Medulla oblongata (tissue), 1 donor: ENCODE measurements at regions not wholly inside any gene's neighbourhood (a gene's known extent, or its start where the extent isn't known, plus 50 kb on each side); places are given as distances from the start of the nearest gene placed in this dataset.
"Not testable (repeated sequence)": the region's sequence is repeated elsewhere in the genome, so short reads cannot be mapped to it uniquely, and the experiment has no call there.

ENCODE experiments used
- DNase-seq: peaks from one replicate; pipeline ENCODE4 v3.0.0-alpha.2; 2015; ENCODE audit errors: extremely low spot score

- DNase-seq, result no peak
Observed at GRCh38 chr10:33963729-33964128, 629.3 kb upstream of the NRP1 start.

- not testable (repeated sequence) for DNase-seq
Observed at GRCh38 chr10:33956322-33956721, 621.9 kb upstream of the NRP1 start.

GRCh38 chr10:33955676-33956075 lies 621.2 kb upstream of the NRP1 start:
- no peak for DNase-seq

- DNase-seq, result no peak
Observed at GRCh38 chr10:33952692-33953360, 618.4 kb upstream of the NRP1 start.

GRCh38 chr10:33950206-33950605 lies 615.7 kb upstream of the NRP1 start:
- no peak for DNase-seq

- DNase-seq, result no peak
Observed at GRCh38 chr10:33947544-33947943, 613.1 kb upstream of the NRP1 start.

- DNase-seq, result no peak
Observed at GRCh38 chr10:33945051-33945450, 610.6 kb upstream of the NRP1 start.

GRCh38 chr10:33942508-33942907 lies 608.0 kb upstream of the NRP1 start:
- DNase-seq, result no peak

- DNase-seq, result no peak
Observed at GRCh38 chr10:33939892-33940291, 605.4 kb upstream of the NRP1 start.

GRCh38 chr10:33939410-33939809 lies 604.9 kb upstream of the NRP1 start:
- DNase-seq, result no peak

- no peak for DNase-seq
Observed at GRCh38 chr10:33938001-33938400, 603.5 kb upstream of the NRP1 start.

GRCh38 chr10:33937036-33937730 lies 602.7 kb upstream of the NRP1 start:
- DNase-seq, result no peak

GRCh38 chr10:33935350-33935749 lies 600.9 kb upstream of the NRP1 start:
- no peak for DNase-seq

- DNase-seq, result no peak
Observed at GRCh38 chr10:33930079-33930478, 595.6 kb upstream of the NRP1 start.

GRCh38 chr10:33927347-33927746 lies 592.9 kb upstream of the NRP1 start:
- no peak for DNase-seq

- no peak for DNase-seq
Observed at GRCh38 chr10:33921970-33922605, 587.6 kb upstream of the NRP1 start.

- no peak for DNase-seq
Observed at GRCh38 chr10:33920351-33920750, 585.9 kb upstream of the NRP1 start.

- no peak for DNase-seq
Observed at GRCh38 chr10:33919244-33919643, 584.8 kb upstream of the NRP1 start.

GRCh38 chr10:33917069-33917780 lies 582.8 kb upstream of the NRP1 start:
- no peak for DNase-seq

- no peak for DNase-seq
Observed at GRCh38 chr10:33914746-33915145, 580.3 kb upstream of the NRP1 start.

- no peak for DNase-seq
Observed at GRCh38 chr10:33913194-33913593, 578.7 kb upstream of the NRP1 start.

- not testable (repeated sequence) for DNase-seq
Observed at GRCh38 chr10:33909476-33909875, 575.0 kb upstream of the NRP1 start.
